GM18517 (cell line): ENCODE measurements at regions not wholly inside any gene's neighbourhood (a gene's known extent, or its start where the extent isn't known, plus 50 kb on each side); places are given as distances from the start of the nearest gene placed in this dataset.

Source experiments
- ATAC-seq: cut with Tn5 transposase; IDR thresholded peaks from one replicate; pipeline ENCODE4 v1.9.1; 2021; ENCODE audit warnings: mild to moderate bottlenecking, moderate library complexity; ENCODE audit not compliant: unreplicated experiment

- no peak for ATAC-seq
These were observed 361.2 kb downstream of the ZNF516 start for GRCh38 chr18:76133873-76134272.

GRCh38 chr18:76131738-76132137 lies 363.3 kb downstream of the ZNF516 start:
- ATAC-seq = no peak

DNA sequence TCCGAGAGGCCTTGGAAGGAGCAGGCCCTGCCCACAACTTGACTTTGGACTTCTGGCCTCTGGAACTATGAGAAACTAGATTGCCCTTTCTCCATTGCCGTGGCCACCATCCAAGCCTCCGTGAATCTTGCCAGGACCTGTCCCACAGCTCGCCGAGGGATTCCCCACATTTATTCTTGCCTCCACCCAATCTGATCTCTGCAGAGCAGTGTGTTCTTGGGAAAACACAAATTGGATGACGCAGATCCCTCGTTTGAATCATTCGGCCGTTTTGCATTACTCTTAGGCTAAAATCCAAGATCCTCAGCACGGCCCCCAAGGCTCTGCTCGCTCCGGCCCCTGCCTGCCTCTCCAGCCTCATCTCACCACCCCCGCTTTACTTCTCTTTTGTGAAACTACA lies 364.2 kb downstream of the ZNF516 start:
- no peak for ATAC-seq

- no peak for ATAC-seq
These were observed 368.7 kb downstream of the ZNF516 start for GRCh38 chr18:76126327-76126726.

- ATAC-seq = no peak
These were observed 374.0 kb downstream of the ZNF516 start for GRCh38 chr18:76121011-76121410.

DNA sequence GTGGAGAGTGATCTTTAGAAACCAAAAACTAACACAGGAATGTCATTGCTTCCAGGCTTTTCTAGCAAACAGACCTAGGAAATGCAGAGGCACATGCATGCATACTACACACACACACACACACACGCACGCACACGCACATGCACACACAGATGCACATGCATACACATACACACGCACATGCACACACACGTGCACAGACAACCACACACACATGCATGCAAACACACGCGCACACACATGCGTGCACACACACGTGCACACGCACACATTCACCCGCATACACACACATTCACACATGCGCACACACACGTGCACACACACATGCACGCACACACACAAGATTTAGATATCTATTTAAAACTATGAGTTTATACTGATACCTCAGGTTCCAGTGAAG lies 379.5 kb downstream of the ZNF516 start:
- ATAC-seq = no peak

GRCh38 chr18:76113101-76113500 lies 381.9 kb downstream of the ZNF516 start:
- ATAC-seq = no peak

DNA sequence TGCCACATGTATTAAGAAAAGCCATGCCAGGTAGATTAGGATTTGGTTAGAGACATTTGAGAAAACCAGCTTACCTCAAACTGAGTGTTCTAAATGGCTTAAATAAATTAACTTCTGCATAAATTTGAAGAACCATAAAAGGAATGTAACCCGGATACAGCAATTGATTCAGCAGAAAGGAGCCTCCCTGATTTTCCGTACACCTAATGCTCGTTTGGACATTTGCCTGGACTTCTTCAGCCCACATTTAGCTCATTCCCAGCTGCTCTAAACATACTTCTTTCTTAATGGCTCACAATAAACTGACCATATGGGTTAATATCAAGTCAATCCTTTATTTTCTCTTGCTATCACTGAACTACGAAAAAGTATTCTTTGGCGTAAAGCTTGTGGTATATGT lies 392.4 kb downstream of the ZNF516 start:
- ATAC-seq = no peak

GRCh38 chr18:76102156-76102555 lies 392.9 kb downstream of the ZNF516 start:
- ATAC-seq = no peak

GRCh38 chr18:76099931-76100457 lies 395.0 kb downstream of the ZNF516 start:
- no peak for ATAC-seq

- no peak for ATAC-seq
These were observed 396.2 kb downstream of the ZNF516 start for GRCh38 chr18:76098674-76099411.

DNA sequence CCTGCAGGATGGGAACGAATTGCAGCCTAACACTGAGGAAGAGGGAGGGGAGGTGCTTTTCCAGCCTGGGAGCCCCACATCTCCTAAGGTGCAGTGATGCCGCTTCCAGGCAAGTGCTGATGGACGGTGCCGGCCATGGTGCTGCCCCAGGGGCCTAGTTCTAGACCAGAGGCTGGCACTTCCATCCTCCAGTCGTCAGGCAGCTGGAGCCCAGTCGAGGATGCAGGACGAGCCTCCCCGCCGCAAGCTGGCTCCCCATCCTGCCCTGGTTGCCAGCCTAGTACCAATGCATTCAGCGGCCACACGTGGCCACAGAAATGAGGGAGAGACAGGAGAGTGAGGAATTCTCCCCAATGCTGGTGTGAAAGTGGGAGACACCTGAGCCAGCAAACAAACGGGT lies 413.5 kb downstream of the ZNF516 start:
- ATAC-seq = no peak

- ATAC-seq = no peak
These were observed 414.6 kb downstream of the ZNF516 start for GRCh38 chr18:76080430-76080829.

DNA sequence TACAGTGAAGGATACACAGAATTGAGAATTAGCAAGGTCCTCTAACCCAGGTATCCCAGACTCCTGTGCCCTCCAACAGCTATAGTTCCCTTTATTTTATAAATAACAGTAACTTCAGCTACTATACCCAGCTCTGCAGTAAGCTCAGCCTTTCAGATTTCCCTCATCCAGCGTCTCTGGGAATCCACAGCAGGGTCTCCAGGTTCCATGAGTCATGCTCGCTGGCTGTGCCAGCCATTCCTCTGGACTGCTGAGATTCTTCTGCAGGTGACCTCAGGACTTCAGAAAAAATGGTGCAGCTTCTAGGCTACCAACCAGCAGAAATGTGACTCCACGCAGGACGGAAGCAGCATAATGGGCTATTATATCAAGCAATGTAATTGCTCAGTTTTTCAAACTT lies 419.3 kb downstream of the ZNF516 start:
- no peak for ATAC-seq

DNA sequence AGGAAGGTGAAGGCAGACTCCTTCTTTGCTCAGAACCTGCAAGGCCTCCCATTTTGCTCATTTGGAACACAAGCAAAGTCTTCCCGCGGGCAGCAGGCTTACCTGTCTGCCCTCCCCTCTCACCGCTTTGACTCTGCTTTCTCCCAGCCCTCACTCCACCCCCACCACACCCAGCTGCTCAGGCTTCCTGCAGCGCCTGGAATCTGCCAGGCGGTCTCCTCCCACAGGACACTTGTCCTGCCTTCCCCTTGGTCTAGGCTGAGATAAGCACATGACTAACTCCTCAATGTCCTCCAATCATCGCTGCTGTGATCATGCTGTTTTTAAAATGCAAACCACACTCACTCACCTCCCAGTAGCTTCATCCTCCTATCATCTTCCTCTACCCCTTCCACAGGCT lies 430.0 kb downstream of the ZNF516 start:
- no peak for ATAC-seq

- no peak for ATAC-seq
These were observed 436.9 kb downstream of the ZNF516 start for GRCh38 chr18:76058146-76058545.

GRCh38 chr18:76057386-76057785 lies 437.7 kb downstream of the ZNF516 start:
- ATAC-seq = no peak

DNA sequence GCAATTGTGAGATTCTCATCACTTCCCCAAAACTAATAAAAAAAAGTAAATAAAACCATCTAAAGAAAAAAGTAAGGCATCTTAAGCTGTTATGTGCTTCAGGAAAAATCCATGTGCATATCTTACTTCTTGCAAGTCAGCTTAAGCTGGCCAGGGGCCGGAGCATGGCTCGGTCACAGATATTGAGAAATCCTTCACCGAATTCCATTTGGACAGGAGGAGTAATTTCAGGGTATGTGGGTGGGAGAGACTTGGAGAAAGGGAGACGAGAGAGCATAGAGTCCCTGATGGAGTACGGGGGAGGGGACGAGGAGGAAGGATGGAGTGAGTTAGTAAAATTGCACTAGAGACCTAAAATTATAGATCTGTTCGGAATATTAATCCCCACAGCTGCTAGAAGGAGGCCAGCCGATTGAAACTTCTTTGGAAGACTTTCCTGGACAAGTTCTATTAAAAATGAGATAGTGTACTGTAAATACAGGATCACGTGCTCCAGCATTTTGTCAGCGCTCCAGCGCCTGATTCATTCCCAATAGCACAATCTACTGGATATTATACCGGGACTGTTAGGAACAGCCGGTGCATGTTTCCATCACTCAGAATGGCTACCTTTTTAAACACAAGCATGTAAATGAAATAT lies 438.5 kb downstream of the ZNF516 start:
- ATAC-seq = no peak

DNA sequence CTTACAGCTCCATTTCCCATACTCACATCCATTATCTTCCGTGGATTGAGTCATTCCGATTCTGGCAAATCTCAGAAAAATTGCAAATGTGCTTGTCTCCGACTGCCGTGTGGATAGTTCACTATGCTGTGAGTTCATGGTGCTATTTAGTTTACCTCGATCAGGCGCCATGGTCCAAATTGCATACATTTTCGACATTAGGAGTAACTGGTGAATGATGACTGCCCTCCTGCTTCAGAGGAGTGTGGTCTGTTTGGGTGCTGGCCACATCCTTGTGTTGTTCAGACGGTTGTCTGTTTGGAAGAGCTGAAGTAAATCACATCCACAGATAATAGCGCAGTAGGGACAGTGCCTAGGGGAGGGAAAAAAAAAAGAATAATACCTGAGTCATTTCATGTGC lies 439.5 kb downstream of the ZNF516 start:
- ATAC-seq = no peak

DNA sequence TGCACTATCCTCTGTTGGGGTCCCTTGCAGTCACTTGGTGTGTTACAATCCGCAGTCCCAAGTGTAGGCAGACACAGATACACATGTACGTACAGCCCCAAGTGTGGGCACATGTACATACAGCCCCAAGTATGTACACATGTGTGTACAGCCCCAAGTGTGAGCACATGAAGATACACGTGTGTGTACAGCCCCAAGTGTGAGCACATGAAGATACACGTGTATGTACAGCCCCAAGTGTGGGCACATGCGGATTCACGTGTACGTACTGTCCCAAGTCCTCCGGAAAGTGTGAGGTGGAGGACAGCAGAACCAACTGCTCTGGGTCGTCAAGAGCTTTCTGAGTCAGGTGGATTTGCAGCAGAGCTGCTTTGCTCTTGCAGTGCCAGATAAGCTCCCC lies 440.0 kb downstream of the ZNF516 start:
- ATAC-seq = no peak

- ATAC-seq = no peak
These were observed 440.9 kb downstream of the ZNF516 start for GRCh38 chr18:76054156-76054555.

DNA sequence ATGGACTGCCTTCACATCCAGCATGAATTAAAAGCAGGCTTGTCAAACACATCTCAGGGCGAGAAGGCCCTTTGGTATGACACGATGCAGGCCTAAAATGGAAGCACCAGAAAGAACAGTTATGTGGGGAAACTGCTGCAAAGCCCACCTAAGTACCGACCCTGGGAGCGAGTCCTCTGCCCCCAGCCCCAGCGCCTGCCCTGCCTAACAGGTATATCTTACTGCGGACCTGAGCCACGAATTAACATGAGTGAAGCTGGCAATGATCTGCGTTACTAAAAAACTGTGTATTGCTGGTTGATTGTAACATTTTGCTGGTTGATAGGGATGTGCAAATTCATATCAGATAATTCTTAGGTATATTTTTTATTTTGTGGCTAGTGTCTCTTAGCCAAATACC lies 441.5 kb downstream of the ZNF516 start:
- no peak for ATAC-seq

DNA sequence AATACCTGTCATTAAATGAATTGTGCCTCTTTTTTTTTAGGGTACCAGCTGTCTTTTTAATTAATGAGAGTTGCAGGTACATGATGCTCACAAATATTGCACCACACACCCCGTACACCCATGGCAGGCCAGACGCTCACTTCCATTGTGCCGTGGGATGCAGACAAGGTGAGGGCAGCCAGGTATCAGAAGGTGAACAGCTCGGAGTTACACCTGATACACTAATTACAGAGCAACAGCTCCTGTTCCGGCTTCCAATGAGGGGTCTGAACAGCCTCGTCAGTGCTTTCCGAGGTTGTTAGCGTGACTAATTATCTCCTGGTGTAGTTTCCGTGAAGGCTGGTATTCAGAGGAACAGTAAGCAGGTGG lies 442.8 kb downstream of the ZNF516 start:
- ATAC-seq = no peak
